Esophagus (tissue), 2 donors: ENCODE measurements at regions not wholly inside any gene's neighbourhood (a gene's known extent, or its start where the extent isn't known, plus 50 kb on each side); places are given as distances from the start of the nearest gene placed in this dataset.

Source experiments
- H3K27ac ChIP-seq, 2 donors: one replicate each; pipeline ENCODE4 v1.5.1; 2013; ENCODE audit warnings: low read depth in 2 of 2, mild to moderate bottlenecking in 2 of 2, inconsistent platforms in 1 of 2, low read length in 1 of 2, moderate library complexity in 1 of 2
- H3K27me3 ChIP-seq, 2 donors: one replicate each; pipeline ENCODE4 v1.6.1; 2013; ENCODE audit warnings: low read length in 2 of 2, control low read depth in 1 of 2, mild to moderate bottlenecking in 1 of 2; ENCODE audit not compliant: insufficient read depth in 2 of 2, control insufficient read depth in 1 of 2
- H3K36me3 ChIP-seq, 2 donors: one replicate each; pipeline ENCODE4 v1.6.1; 2013; ENCODE audit warnings: low read length in 1 of 2; ENCODE audit not compliant: control insufficient read depth in 2 of 2, insufficient read depth in 2 of 2
- H3K4me1 ChIP-seq, 2 donors: one replicate each; pipeline ENCODE4 v1.6.1; 2013; ENCODE audit warnings: low read length in 1 of 2; ENCODE audit not compliant: control insufficient read depth in 2 of 2, insufficient read depth in 2 of 2
- H3K4me3 ChIP-seq, 2 donors: one replicate each; pipeline ENCODE4 v1.5.1; 2013; ENCODE audit warnings: low read length in 2 of 2, mild to moderate bottlenecking in 2 of 2, low read depth in 1 of 2, moderate library complexity in 1 of 2
- H3K9me3 ChIP-seq, 2 donors: one replicate each; pipeline ENCODE4 v1.6.1; 2013; ENCODE audit warnings: mild to moderate bottlenecking in 2 of 2, low read depth in 1 of 2, low read length in 1 of 2, moderate library complexity in 1 of 2; ENCODE audit not compliant: control insufficient read depth in 2 of 2, insufficient read depth in 1 of 2
- WGBS, 2 donors: extraction: QIAGEN DNeasy Blood & Tissue Kit; methylation state at CpG; one replicate each; pipeline ENCODE4 v1.1.7; 2013; 5-methylcytosine and 5-hydroxymethylcytosine counted together
- donor health status: healthy with polysubstance abuse.
- donor health status: Bipolar disorder and iron deficiency.

DNA sequence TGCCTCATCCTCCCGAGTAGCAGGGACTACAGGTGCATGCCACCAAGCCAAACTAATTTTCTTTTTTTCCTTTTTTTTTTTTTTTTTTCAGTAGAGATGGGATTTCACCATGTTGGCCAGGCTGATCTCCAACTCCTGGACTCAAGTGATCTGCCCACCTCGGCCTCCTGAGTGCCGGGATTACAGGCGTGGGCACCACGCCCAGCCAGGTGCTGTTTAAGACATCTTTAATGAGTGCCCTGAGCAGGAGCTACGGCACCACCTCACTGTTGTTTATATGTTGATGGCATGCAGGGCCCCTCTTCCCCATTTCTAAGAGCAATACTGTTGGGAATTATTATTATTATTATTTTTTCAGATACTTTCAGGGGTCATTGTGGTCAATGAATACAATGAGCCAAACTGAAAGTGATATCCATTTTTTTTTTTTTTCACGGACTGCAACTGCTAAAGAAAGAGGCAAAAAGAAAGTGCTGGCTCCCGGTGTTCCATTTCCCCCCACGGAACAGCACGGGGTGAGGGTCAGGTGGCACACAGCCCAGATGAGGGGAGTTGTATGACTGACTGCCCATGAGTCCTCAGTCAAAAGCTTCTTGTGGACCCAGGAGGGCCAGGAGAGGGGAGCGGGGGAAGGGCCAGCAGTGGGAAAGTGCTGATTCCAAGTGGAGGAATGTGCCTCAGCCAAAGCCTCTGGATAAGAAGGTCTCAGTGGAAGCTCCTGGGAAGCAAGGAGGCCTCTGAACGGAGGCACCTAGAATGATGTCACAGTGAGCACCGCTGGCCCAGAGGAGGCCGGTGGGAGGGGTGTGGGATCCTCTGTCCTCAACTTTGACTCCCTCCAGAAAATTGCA, 101.8 kb upstream of the HPF1 start:
- peaks cover 0 to 2% of the 10 kb centered on the region in 2 donors for H3K9me3 ChIP-seq
- H3K27ac ChIP-seq = no peak overlapping the region
- no peak overlapping the region for H3K4me3 ChIP-seq
- H3K36me3 ChIP-seq = no peaks in the 10 kb centered on the region
- 70 to 74% methylated on average over 14 of the region's 14 CpGs for WGBS, 2 donors
- no peaks in the 10 kb centered on the region for H3K4me1 ChIP-seq
- H3K27me3 ChIP-seq = no peaks in the 10 kb centered on the region

GRCh38 chr4:169854090-169854489, 96.3 kb upstream of the HPF1 start:
- H3K4me3 ChIP-seq = no peak overlapping the region

GRCh38 chr4:169852481-169852880, 94.7 kb upstream of the HPF1 start:
- H3K27me3 ChIP-seq = no peaks in the 10 kb centered on the region
- H3K27ac ChIP-seq = no peak overlapping the region
- H3K4me1 ChIP-seq = peaks cover 0 to 3% of the 10 kb centered on the region in 2 donors
- no peaks in the 10 kb centered on the region for H3K36me3 ChIP-seq
- H3K4me3 ChIP-seq = no peak overlapping the region
- H3K9me3 ChIP-seq = peaks cover 0 to 2% of the 10 kb centered on the region in 2 donors

More at GRCh38 chr4:169854090-169854489, 96.3 kb upstream of the HPF1 start:
- H3K27ac ChIP-seq = no peak overlapping the region
- WGBS, 2 donors = 35 to 42% methylated on average over 3 of the region's 3 CpGs
- no peaks in the 10 kb centered on the region for H3K36me3 ChIP-seq
- no peaks in the 10 kb centered on the region for H3K27me3 ChIP-seq
- H3K4me1 ChIP-seq = no peaks in the 10 kb centered on the region
- peaks cover 0 to 2% of the 10 kb centered on the region in 2 donors for H3K9me3 ChIP-seq

DNA sequence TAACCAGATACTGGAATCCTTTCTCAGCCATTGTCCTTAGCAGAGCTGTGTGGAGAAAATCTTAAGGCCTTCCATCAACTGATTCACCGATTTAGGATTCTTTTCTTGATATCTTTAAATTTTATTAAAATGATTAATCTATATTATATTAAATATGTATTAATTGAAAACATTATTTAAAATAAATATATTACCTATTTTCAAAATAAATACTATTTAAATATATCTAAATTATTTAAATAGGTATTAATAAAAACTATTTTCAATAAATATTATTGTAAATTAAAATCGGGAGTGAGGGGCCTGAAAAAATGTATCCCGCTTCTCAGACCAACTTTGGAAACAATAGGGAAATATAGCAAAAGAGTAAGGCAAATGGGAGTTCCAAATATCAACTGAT, 94.0 kb upstream of the HPF1 start:
- H3K27me3 ChIP-seq = no peaks in the 10 kb centered on the region
- WGBS, 2 donors = 91 to 95% methylated on average over 3 of the region's 3 CpGs
- H3K27ac ChIP-seq = no peak overlapping the region
- H3K9me3 ChIP-seq = peaks cover 0 to 2% of the 10 kb centered on the region in 2 donors
- no peak overlapping the region for H3K4me3 ChIP-seq
- peaks cover 0 to 3% of the 10 kb centered on the region in 2 donors for H3K4me1 ChIP-seq
- no peaks in the 10 kb centered on the region for H3K36me3 ChIP-seq

DNA sequence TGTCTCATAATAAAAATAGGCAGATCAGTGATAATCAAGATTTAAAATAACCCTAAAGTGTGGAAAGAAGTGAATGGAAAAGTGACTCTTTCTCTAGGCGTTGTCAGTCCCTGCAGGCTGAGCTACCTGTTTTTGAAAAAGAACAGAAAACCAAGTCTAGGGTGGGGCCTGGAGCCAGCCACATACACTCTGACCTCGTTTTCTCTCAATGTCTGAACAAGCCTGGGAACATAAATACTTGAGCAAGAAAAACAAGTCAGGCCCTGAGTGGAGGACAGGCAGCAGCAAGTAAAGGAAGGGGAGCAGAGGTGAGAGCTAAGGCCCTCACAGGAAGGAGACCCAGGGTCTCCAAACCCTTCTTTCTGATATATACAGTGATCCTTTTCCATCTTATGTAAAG, 91.7 kb upstream of the HPF1 start:
- Histone ChIP-seq H3K27me3 (no peaks in the 10 kb centered on the region), H3K36me3 (no peaks in the 10 kb centered on the region), H3K4me3 (no peak overlapping the region), H3K27ac (peak overlapping the region in 1 of 2 donors; percentile 78), H3K9me3 (peaks cover 0 to 2% of the 10 kb centered on the region in 2 donors), H3K4me1 (peaks cover 0 to 3% of the 10 kb centered on the region in 2 donors)
- 38 to 39% methylated on average over 2 of the region's 2 CpGs for WGBS, 2 donors

- no peak overlapping the region for H3K27ac ChIP-seq
- H3K27me3 ChIP-seq = no peaks in the 10 kb centered on the region
- H3K4me1 ChIP-seq = peaks cover 0 to 3% of the 10 kb centered on the region in 2 donors
- H3K9me3 ChIP-seq = no peaks in the 10 kb centered on the region
- no peak overlapping the region for H3K4me3 ChIP-seq
- 46 to 50% methylated on average over 5 of the region's 5 CpGs for WGBS, 2 donors
- H3K36me3 ChIP-seq = no peaks in the 10 kb centered on the region
These were observed 90.3 kb upstream of the HPF1 start for GRCh38 chr4:169848018-169848417.

DNA sequence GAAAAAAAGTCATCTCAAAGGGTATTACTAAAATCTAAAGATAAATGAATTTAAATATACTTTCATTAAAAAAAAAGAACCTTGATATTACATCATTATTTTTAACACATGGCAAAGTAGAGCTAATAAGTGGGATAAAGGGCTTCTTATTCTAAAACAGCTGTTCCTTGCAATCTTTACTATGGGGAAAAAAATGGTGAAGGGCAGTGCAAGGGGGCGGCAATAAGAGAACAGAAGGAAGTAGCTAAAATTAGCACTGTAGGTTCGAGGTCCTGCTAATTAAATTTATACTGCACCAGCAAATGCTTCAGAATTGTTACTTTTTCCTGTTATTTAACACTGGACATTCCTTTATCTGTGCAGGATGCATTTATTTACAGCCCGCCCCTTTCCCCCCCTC, 89.4 kb upstream of the HPF1 start:
- H3K4me1 ChIP-seq = peaks cover 0 to 3% of the 10 kb centered on the region in 2 donors
- H3K9me3 ChIP-seq = no peaks in the 10 kb centered on the region
- no peak overlapping the region for H3K27ac ChIP-seq
- H3K36me3 ChIP-seq = no peaks in the 10 kb centered on the region
- H3K4me3 ChIP-seq = no peak overlapping the region
- 68 to 71% methylated on average over 3 of the region's 3 CpGs for WGBS, 2 donors
- H3K27me3 ChIP-seq = no peaks in the 10 kb centered on the region

GRCh38 chr4:169846396-169846795, 88.7 kb upstream of the HPF1 start:
- Histone ChIP-seq H3K9me3 (no peaks in the 10 kb centered on the region), H3K4me1 (peaks cover 0 to 3% of the 10 kb centered on the region in 2 donors), H3K36me3 (no peaks in the 10 kb centered on the region), H3K27me3 (no peaks in the 10 kb centered on the region), H3K27ac (no peak overlapping the region), H3K4me3 (no peak overlapping the region)
- WGBS, 2 donors = 65 to 66% methylated on average over 2 of the region's 2 CpGs

GRCh38 chr4:169841776-169842175, 84.0 kb upstream of the HPF1 start:
- WGBS, 2 donors = 80 to 83% methylated on average over 3 of the region's 3 CpGs
- no peaks in the 10 kb centered on the region for H3K4me1 ChIP-seq
- H3K36me3 ChIP-seq = no peaks in the 10 kb centered on the region
- no peaks in the 10 kb centered on the region for H3K9me3 ChIP-seq
- no peak overlapping the region for H3K27ac ChIP-seq
- H3K27me3 ChIP-seq = no peaks in the 10 kb centered on the region
- H3K4me3 ChIP-seq = no peak overlapping the region

DNA sequence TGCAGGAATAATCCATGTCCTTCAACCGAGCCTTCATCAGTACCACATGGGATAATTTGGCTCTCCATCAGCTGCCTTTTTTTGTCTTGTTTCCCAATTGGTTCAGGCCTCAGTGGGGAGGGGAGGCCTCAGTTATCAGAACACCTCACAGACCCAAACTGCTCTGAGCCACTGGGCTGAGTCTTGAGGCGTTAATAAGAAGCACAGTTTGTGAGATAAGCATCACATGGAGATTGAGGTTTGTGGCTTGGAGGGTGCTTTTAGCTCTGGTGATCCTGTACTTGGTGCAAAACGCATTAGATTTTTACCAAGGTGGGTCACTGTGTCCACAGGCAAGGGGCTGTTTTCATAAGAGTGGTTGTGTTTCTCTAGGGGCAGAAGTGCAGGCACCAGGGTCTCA, 82.8 kb upstream of the HPF1 start:
- Histone ChIP-seq H3K27ac (no peak overlapping the region), H3K36me3 (no peaks in the 10 kb centered on the region), H3K4me1 (no peaks in the 10 kb centered on the region), H3K4me3 (no peak overlapping the region), H3K9me3 (no peaks in the 10 kb centered on the region), H3K27me3 (no peaks in the 10 kb centered on the region)
- WGBS, 2 donors = 55 to 62% methylated on average over 3 of the region's 3 CpGs
